Ovary (tissue), 3 donors: ENCODE measurements at regions not wholly inside any gene's neighbourhood (a gene's known extent, or its start where the extent isn't known, plus 50 kb on each side); places are given as distances from the start of the nearest gene placed in this dataset.

Experiments
- CTCF ChIP-seq, 3 donors: fragments of 450-650 bp in 2 of 3; fragments of 200-600 bp in 1 of 3; IDR thresholded peaks; one replicate each; pipeline versions ENCODE4 v1.5.1 to v1.8.0; 2016 to 2022; ENCODE audit warnings: antibody characterized with exemption in 3 of 3, mild to moderate bottlenecking in 1 of 3
- POLR2A ChIP-seq: fragments of 450-650 bp; IDR thresholded peaks from one replicate; pipeline ENCODE4 v1.6.1; 2017; ENCODE audit warnings: antibody characterized with exemption, mild to moderate bottlenecking, moderate library complexity
- donor health status: DM: no; HTN: no; CAD: no.

- TF ChIP-seq POLR2A: no peak
- no peak for TF ChIP-seq CTCF (IDR thresholded peaks at IDR 0.05)
Observed at GRCh38 chr6:144862769-144863168, 577.6 kb downstream of the UTRN start.
